Glutamatergic neuron (in vitro differentiated cells): ENCODE measurements at regions not wholly inside any gene's neighbourhood (a gene's known extent, or its start where the extent isn't known, plus 50 kb on each side); places are given as distances from the start of the nearest gene placed in this dataset.
"Not testable (repeated sequence)": the region's sequence is repeated elsewhere in the genome, so short reads cannot be mapped to it uniquely, and the experiment has no call there.

Source experiments
- DNase-seq: peaks from one replicate; pipeline ENCODE4 v3.0.0; 2022
- H3K27ac Mint-ChIP-seq: one replicate; pipeline ENCODE4 v1.8.0; 2020; ENCODE audit warnings: mild to moderate bottlenecking, mixed read lengths, inconsistent platforms; ENCODE audit not compliant: unreplicated experiment
- H3K27me3 Mint-ChIP-seq: one replicate; pipeline ENCODE4 v1.8.0; 2020; ENCODE audit warnings: mild to moderate bottlenecking, moderate library complexity, mixed read lengths, inconsistent platforms; ENCODE audit not compliant: unreplicated experiment
- H3K36me3 Mint-ChIP-seq: one replicate; pipeline ENCODE4 v1.8.0; 2020; ENCODE audit warnings: mild to moderate bottlenecking, mixed read lengths, inconsistent platforms; ENCODE audit not compliant: unreplicated experiment
- H3K4me1 Mint-ChIP-seq: one replicate; pipeline ENCODE4 v1.8.0; 2020; ENCODE audit warnings: mild to moderate bottlenecking, low read depth, mixed read lengths, inconsistent platforms; ENCODE audit not compliant: unreplicated experiment
- H3K4me3 Mint-ChIP-seq: one replicate; pipeline ENCODE4 v1.8.0; 2020; ENCODE audit warnings: mild to moderate bottlenecking, mixed read lengths, inconsistent platforms; ENCODE audit not compliant: unreplicated experiment
- H3K9me3 Mint-ChIP-seq: one replicate; pipeline ENCODE4 v1.8.0; 2020; ENCODE audit warnings: mild to moderate bottlenecking, moderate library complexity, mixed read lengths, inconsistent platforms; ENCODE audit not compliant: unreplicated experiment
- CTCF ChIP-seq: fragments of 200-600 bp; sonication (generic); IDR thresholded peaks from one replicate; pipeline ENCODE4 v1.5.0; 2021; ENCODE audit not compliant: partially characterized antibody, unreplicated experiment

GRCh38 chr6:120468486-120468885 is 865.8 kb downstream of the TBC1D32 start:
- no peak for DNase-seq
- H3K36me3 Mint-ChIP-seq = no peaks in the 10 kb centered on the region
- TF ChIP-seq CTCF = no peak
- H3K4me1 Mint-ChIP-seq = no peaks in the 10 kb centered on the region
- no peak overlapping the region for H3K27ac Mint-ChIP-seq
- peaks cover 2% of the 10 kb centered on the region for H3K9me3 Mint-ChIP-seq
- H3K27me3 Mint-ChIP-seq = peaks cover 2% of the 10 kb centered on the region
- H3K4me3 Mint-ChIP-seq = no peak overlapping the region

DNA sequence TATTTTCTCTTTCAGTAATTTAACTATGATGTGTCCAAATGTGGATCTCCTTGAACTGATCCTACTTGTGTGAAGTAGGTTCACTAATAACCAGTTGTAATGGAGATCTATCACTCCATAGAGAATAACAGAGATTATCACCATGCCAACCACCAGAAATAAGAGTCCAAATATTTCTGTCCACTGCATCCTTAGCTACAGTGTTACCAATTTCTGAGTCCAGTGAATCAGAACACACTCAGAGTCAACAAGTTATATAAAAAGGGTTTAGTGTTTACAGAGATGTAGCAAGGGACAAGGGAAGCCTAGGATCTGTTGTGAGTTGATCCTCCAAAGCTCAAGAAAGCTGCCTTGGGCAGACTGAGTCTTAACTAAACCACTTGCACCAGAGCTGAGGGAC is 882.8 kb downstream of the TBC1D32 start:
- Mint-ChIP-seq H3K9me3 (no peaks in the 10 kb centered on the region), H3K4me1 (peaks cover 7% of the 10 kb centered on the region), H3K4me3 (no peak overlapping the region), H3K36me3 (no peaks in the 10 kb centered on the region), H3K27me3 (no peaks in the 10 kb centered on the region), H3K27ac (no peak overlapping the region)
- no peak for TF ChIP-seq CTCF
- no peak for DNase-seq

DNA sequence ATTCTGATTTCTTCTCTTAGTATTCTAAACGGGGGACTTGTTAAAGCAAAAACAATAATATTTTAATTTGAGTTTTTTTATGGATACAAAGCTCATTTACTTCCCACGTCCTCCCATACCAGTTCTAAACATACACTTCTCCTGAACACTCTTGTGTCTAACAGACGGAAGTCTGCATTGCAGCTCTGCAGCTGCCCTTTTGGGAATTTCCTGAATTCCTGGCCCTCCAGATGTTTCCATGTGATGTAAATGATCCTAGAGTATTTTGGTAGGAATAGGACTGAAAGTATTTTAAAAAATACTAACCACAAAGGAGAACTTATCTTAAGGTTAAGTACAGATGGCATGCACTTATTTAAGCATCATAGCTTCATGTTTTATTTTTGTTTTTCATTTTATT is 886.7 kb downstream of the TBC1D32 start:
- Mint-ChIP-seq H3K27me3 (no peaks in the 10 kb centered on the region), H3K9me3 (no peaks in the 10 kb centered on the region), H3K27ac (no peak overlapping the region), H3K36me3 (no peaks in the 10 kb centered on the region), H3K4me1 (peaks cover 7% of the 10 kb centered on the region), H3K4me3 (no peak overlapping the region)
- no peak for TF ChIP-seq CTCF
- DNase-seq = no peak

DNA sequence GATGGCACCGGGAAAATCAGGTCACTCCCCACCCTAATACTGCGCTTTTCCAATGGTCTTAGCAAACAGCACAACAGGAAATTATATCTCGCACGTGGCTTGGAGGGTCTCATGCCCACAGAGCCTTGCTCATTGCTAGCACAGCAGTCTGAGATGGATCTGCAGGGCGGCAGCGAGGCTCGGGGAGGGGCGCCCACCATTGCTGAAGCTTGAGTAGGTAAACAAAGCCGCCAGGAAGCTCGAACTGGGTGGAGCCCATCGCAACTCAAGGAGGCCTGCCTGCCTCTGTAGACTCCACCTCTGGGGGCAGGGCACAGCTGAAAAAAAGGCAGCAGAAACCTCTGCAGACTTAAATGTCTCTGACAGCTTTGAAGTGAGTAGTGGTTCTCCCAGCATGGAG is 901.4 kb downstream of the TBC1D32 start:
- not testable (repeated sequence) for H3K9me3 Mint-ChIP-seq, H3K4me3 Mint-ChIP-seq, H3K27ac Mint-ChIP-seq, H3K4me1 Mint-ChIP-seq, H3K27me3 Mint-ChIP-seq, H3K36me3 Mint-ChIP-seq, DNase-seq

DNA sequence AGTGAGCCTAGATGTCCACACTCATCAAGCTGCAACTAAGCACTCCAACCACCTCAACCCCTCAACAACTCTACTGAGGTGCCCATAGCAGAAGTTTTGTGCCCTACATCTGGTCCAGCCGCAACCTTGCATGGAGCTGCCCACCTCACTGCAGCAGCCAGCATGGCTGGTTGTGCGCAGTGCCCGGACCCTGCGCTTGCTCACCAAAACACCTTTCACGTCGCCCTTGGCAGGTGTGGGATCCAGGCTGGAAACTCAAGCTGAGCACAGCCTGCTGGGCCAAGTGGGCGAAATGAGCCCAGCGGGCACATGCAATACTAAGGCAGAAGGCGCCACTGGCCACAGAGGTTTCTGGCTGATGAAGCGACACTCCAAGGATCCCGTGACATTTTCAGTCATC is 902.4 kb downstream of the TBC1D32 start:
- Mint-ChIP-seq H3K4me1 (no peaks in the 10 kb centered on the region), H3K27me3 (no peaks in the 10 kb centered on the region), H3K4me3 (no peak overlapping the region), H3K9me3 (peaks cover 2% of the 10 kb centered on the region), H3K27ac (no peak overlapping the region), H3K36me3 (no peaks in the 10 kb centered on the region)
- DNase-seq = no peak
- TF ChIP-seq CTCF = no peak

GRCh38 chr6:120411394-120411793 is 922.9 kb downstream of the TBC1D32 start:
- H3K4me1 Mint-ChIP-seq = no peaks in the 10 kb centered on the region

More at GRCh38 chr6:120411394-120411793, 922.9 kb downstream of the TBC1D32 start:
- Mint-ChIP-seq H3K9me3 (no peaks in the 10 kb centered on the region), H3K27ac (no peak overlapping the region), H3K27me3 (no peaks in the 10 kb centered on the region), H3K36me3 (no peaks in the 10 kb centered on the region), H3K4me3 (no peak overlapping the region)
- TF ChIP-seq CTCF = no peak
- DNase-seq = no peak
